PC-3 (cell line): ENCODE measurements at regions not wholly inside any gene's neighbourhood (a gene's known extent, or its start where the extent isn't known, plus 50 kb on each side); places are given as distances from the start of the nearest gene placed in this dataset.

Experiments
- CTCF ChIP-seq: fragments of 300-600 bp; sonication (generic); conservative IDR thresholded peaks from 2 replicates; pipeline ENCODE4 v1.5.1; 2017; ENCODE audit warnings: antibody characterized with exemption, low read depth, mild to moderate bottlenecking, low read length
- EZH2 ChIP-seq: fragments of 300-600 bp; sonication (generic); IDR thresholded peaks from one replicate; pipeline ENCODE4 v1.6.1; 2017; ENCODE audit warnings: antibody characterized with exemption, mild to moderate bottlenecking, low read length; ENCODE audit not compliant: unreplicated experiment

GRCh38 chr10:22850541-22850940, 77.3 kb upstream of the ARMC3 start:
- TF ChIP-seq CTCF (no peak), EZH2 (no peak)
